Left renal cortex interstitium (tissue), 4 donors: ENCODE measurements at regions not wholly inside any gene's neighbourhood (a gene's known extent, or its start where the extent isn't known, plus 50 kb on each side); places are given as distances from the start of the nearest gene placed in this dataset.
"Not testable (repeated sequence)": the region's sequence is repeated elsewhere in the genome, so short reads cannot be mapped to it uniquely, and the experiment has no call there.

Source experiments
- DNase-seq, 4 donors: peaks; one replicate each; pipeline ENCODE4 v3.0.0-alpha.2; 2013; ENCODE audit warnings: low read depth in 4 of 4, low spot score in 2 of 4, missing footprints in 1 of 4

DNA sequence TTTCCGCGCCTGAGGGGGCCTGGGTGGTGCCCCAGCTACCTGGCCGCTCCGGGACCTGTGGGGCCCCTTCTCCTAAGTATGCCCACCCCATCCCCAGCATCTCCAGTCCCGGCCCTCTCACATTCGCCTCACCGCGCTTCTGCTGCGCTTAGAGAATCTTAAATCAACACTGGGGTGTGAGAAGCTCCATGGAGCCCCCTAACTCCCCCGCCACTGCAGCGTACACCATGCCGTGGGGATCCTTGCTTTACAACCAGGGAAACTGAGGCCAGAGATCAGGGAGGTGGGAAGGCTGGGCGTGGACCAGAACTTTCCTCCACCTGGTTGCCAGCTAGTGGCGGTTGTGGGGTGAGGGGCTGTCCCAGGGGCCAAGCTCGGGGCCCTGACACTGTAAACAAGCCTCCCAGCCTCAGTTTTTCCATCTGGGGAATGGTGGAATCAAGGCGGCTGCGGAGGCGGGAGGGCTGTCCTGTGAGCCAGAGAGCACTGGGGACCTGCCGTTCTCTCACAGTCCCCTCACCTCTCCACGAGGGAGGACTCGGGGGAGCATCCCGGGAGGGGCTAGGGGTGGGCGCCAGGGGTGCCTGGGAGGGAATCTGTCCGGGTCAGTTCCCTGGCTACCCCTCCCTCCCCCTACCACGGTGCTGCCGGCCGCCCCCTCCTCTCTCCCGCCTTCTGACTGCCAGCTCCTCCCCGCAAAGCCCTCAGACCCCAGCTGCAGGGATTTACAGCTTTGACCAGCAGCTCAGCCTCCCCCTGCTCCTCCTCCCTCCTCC lies 161.2 kb downstream of the C9orf50 start:
- DNase-seq = no peak

DNA sequence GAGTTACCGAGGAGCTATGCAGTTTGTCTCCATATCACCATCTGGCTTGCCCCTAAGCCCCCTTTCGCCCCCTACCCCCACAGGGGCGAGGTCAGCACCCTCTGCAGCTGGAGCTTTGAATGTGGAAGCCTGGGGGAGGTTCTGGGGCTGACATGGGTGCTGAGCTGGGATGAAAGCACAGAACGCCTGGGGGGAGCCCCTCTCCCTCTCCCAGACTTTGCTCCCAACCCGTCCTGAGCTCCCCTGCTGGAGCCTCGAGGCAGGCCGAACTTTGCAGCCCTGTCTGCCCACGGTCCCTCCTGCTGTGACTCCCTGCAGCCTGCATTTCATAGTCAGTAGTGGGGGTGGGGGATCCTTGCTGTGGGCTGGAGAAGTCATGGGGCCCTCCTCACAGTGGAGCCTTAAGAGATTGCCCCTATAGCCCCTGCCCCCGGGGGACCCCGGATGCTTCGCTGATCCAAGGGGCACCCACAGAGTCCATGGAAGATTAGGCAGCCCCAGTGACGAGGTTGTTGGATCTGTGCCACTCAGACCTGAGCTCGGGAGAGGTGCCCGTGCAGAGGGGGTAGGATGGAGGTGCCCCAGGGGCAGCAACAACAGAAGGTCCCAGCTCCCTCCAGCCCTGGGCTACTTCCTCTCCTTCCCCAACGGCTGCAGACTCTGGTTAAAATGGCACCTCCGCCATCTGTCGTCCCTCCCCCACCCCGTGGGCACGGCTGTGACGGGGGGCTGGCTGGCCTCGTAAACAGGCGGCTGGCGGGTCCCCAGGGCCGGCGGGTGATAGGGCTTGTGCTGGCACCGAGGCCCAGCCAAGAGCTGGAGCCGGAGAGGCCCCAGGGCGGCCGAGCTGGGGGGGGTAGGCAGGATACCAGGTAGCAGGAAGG lies 162.0 kb downstream of the C9orf50 start:
- DNase-seq = no peak

- DNase-seq = no peak
Observed at GRCh38 chr9:129458155-129458661, 162.7 kb downstream of the C9orf50 start.

- DNase-seq = no peak
Observed at GRCh38 chr9:129457325-129457779, 163.5 kb downstream of the C9orf50 start.

GRCh38 chr9:129456549-129457324 lies 164.2 kb downstream of the C9orf50 start:
- no peak for DNase-seq

GRCh38 chr9:129455151-129455995 lies 165.5 kb downstream of the C9orf50 start:
- DNase-seq = no peak

GRCh38 chr9:129454467-129455067 lies 166.3 kb downstream of the C9orf50 start:
- no peak for DNase-seq

- no peak for DNase-seq
Observed at GRCh38 chr9:129453734-129454133, 167.2 kb downstream of the C9orf50 start.

DNA sequence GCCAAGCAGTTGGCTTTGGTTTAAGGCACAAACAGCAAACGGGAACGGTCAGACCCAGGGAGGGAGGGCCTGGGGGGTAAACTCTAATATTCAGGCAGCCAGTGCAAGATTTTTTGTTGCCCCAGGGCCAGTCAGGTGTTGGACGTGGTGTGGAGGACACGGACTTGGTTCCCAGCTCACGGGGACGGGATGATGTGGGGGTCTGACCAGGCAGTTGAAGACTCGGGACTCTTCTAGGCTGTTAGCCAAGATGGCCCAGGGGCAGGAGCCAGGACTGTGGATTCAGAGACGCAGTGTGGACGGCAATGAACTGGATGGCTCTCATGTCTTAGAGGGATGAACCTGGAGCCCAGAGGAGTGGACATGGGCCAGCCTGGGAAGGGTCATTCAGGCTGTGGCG lies 169.2 kb downstream of the C9orf50 start:
- DNase-seq = no peak

GRCh38 chr9:129451089-129451656 lies 169.7 kb downstream of the C9orf50 start:
- DNase-seq = no peak

DNA sequence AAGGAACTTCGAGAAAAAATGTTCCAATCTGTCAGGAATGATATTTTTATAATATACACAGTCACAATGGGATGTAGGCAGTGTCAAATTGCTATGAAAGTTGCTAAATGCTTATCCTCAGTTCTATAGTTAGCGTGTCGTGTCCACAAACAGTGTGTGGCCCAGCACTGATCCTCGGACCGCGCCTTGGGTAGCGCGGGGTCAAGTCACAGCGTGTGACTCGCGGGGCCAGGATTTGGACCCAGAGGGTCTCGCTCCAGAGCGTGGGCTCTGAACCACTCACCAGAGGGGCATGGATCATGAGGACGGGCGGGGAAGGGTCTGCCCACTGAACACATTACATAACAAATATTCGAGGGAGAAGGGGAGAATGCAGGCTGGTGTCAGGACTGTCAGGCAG lies 171.8 kb downstream of the C9orf50 start:
- DNase-seq = no peak

- DNase-seq = no peak
Observed at GRCh38 chr9:129446828-129447550, 173.9 kb downstream of the C9orf50 start.

GRCh38 chr9:129445794-129446306 lies 175.1 kb downstream of the C9orf50 start:
- DNase-seq = no peak

- not testable (repeated sequence) for DNase-seq
Observed at GRCh38 chr9:129443515-129444164, 177.3 kb downstream of the C9orf50 start.

- no peak for DNase-seq
Observed at GRCh38 chr9:129442803-129443511, 177.9 kb downstream of the C9orf50 start.

- no peak for DNase-seq
Observed at GRCh38 chr9:129441852-129442251, 179.0 kb downstream of the C9orf50 start.
